ENCODE measurements at regions not wholly inside any gene's neighbourhood (a gene's known extent, or its start where the extent isn't known, plus 50 kb on each side); places are given as distances from the start of the nearest gene placed in this dataset.

DNA sequence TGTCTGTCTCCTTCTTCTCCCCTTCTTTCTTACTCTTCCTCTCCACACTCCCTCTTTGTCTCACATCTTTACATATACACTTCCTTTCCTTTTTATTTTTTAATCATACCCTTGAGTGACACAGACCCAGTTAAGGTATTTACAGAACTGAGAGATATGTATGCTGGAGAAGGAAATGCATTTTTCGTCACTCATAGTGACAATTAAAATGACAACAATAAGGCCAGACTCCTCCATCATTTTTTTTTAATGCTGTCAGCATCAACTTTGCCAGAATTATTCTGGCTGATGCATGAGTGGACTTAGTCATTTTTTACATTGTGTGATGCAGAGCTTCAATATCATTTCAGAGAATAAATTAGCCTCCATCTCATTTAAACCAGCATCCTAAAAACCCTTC, 272.9 kb downstream of the TMEM38B start:
- Histone ChIP-seq H3K9me3 (ENCODE audit: control insufficient read depth in 4 of 4, low read length in 3 of 4) (no peaks in the 10 kb centered on the region), H3K27me3 (ENCODE audit: control insufficient read depth in 4 of 4, insufficient read depth in 4 of 4, low read length in 3 of 4) (no peaks in the 10 kb centered on the region), H3K27ac (ENCODE audit: low read depth in 1 of 2, low read length in 2 of 2) (no peak overlapping the region), H3K4me1 (ENCODE audit: control insufficient read depth in 4 of 4, insufficient read depth in 4 of 4, low read length in 3 of 4) (no peaks in the 10 kb centered on the region), H3K4me3 (ENCODE audit: low read depth in 1 of 3, low read length in 3 of 3) (no peak overlapping the region), H3K36me3 (ENCODE audit: control insufficient read depth in 4 of 4, insufficient read depth in 3 of 4, low read depth in 1 of 4, low read length in 3 of 4) (no peaks in the 10 kb centered on the region), H3K9ac (ENCODE audit: low read depth in 1 of 2, low read length in 2 of 2) (no peak overlapping the region)
- DNase-seq (ENCODE audit: low spot score): no peak
- 81% methylated on average over 1 of the region's 1 CpG for WGBS
- no peak for TF ChIP-seq HNF4A (conservative IDR thresholded peaks at IDR 0.05)
- TF ChIP-seq, protein P1, sequence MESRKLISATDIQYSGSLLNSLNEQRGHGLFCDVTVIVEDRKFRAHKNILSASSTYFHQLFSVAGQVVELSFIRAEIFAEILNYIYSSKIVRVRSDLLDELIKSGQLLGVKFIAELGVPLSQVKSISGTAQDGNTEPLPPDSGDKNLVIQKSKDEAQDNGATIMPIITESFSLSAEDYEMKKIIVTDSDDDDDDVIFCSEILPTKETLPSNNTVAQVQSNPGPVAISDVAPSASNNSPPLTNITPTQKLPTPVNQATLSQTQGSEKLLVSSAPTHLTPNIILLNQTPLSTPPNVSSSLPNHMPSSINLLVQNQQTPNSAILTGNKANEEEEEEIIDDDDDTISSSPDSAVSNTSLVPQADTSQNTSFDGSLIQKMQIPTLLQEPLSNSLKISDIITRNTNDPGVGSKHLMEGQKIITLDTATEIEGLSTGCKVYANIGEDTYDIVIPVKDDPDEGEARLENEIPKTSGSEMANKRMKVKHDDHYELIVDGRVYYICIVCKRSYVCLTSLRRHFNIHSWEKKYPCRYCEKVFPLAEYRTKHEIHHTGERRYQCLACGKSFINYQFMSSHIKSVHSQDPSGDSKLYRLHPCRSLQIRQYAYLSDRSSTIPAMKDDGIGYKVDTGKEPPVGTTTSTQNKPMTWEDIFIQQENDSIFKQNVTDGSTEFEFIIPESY (IDR thresholded peaks at IDR 0.05): no peak
- TF ChIP-seq, protein P2, sequence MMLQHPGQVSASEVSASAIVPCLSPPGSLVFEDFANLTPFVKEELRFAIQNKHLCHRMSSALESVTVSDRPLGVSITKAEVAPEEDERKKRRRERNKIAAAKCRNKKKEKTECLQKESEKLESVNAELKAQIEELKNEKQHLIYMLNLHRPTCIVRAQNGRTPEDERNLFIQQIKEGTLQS (IDR thresholded peaks at IDR 0.05): no peak
- no peak for TF ChIP-seq TAF1 (conservative IDR thresholded peaks at IDR 0.05)
- TF ChIP-seq, protein P3, sequence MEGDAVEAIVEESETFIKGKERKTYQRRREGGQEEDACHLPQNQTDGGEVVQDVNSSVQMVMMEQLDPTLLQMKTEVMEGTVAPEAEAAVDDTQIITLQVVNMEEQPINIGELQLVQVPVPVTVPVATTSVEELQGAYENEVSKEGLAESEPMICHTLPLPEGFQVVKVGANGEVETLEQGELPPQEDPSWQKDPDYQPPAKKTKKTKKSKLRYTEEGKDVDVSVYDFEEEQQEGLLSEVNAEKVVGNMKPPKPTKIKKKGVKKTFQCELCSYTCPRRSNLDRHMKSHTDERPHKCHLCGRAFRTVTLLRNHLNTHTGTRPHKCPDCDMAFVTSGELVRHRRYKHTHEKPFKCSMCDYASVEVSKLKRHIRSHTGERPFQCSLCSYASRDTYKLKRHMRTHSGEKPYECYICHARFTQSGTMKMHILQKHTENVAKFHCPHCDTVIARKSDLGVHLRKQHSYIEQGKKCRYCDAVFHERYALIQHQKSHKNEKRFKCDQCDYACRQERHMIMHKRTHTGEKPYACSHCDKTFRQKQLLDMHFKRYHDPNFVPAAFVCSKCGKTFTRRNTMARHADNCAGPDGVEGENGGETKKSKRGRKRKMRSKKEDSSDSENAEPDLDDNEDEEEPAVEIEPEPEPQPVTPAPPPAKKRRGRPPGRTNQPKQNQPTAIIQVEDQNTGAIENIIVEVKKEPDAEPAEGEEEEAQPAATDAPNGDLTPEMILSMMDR (IDR thresholded peaks at IDR 0.05; ENCODE audit: low read depth, low read length, missing input control): no peak
- no peak for TF ChIP-seq FOXA2 (IDR thresholded peaks at IDR 0.05)
- no peak for TF ChIP-seq JUND (IDR thresholded peaks at IDR 0.05)
- no peak for TF ChIP-seq NR2F2 (IDR thresholded peaks at IDR 0.05)

DNA sequence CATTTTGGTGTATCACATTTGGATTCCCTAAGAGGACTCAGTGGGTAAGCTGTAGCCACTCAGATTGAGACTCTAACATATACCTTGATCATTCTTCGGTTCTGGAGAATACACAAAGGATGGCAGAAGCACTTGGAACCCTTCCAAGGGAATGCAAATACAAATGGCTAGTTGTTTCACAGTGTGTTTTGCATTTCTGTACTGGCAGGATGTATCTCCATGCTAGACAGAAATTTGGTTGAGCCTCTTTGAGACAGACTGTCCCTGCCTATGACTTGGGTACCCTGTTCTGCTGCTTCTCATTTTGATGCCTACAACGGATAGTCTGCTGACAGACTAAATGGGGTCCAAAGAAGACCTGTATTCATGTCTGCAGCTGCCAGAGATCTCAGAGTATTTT, 273.5 kb downstream of the TMEM38B start:
- no peak overlapping the region for H3K27ac ChIP-seq (ENCODE audit: low read depth in 1 of 2, low read length in 2 of 2)
- no peaks in the 10 kb centered on the region for H3K27me3 ChIP-seq (ENCODE audit: control insufficient read depth in 4 of 4, insufficient read depth in 4 of 4, low read length in 3 of 4)
- no peak overlapping the region for H3K9ac ChIP-seq (ENCODE audit: low read depth in 1 of 2, low read length in 2 of 2)
- WGBS: 73% methylated on average over 2 of the region's 2 CpGs
- H3K4me1 ChIP-seq (ENCODE audit: control insufficient read depth in 4 of 4, insufficient read depth in 4 of 4, low read length in 3 of 4): no peaks in the 10 kb centered on the region
- TF ChIP-seq YY1 (IDR thresholded peaks at IDR 0.05) (no peak), EGR1 (IDR thresholded peaks at IDR 0.05; ENCODE audit: low read depth in 2 of 2) (no peak), JUND (IDR thresholded peaks at IDR 0.05) (no peak), RAD21 (IDR thresholded peaks at IDR 0.05) (no peak), NR2F2 (IDR thresholded peaks at IDR 0.05) (no peak), TAF1 (conservative IDR thresholded peaks at IDR 0.05) (no peak), HNF4G (IDR thresholded peaks at IDR 0.05) (no peak)
- TF ChIP-seq, protein P3 (IDR thresholded peaks at IDR 0.05; ENCODE audit: low read depth, low read length, missing input control): no peak
- TF ChIP-seq, protein P4, sequence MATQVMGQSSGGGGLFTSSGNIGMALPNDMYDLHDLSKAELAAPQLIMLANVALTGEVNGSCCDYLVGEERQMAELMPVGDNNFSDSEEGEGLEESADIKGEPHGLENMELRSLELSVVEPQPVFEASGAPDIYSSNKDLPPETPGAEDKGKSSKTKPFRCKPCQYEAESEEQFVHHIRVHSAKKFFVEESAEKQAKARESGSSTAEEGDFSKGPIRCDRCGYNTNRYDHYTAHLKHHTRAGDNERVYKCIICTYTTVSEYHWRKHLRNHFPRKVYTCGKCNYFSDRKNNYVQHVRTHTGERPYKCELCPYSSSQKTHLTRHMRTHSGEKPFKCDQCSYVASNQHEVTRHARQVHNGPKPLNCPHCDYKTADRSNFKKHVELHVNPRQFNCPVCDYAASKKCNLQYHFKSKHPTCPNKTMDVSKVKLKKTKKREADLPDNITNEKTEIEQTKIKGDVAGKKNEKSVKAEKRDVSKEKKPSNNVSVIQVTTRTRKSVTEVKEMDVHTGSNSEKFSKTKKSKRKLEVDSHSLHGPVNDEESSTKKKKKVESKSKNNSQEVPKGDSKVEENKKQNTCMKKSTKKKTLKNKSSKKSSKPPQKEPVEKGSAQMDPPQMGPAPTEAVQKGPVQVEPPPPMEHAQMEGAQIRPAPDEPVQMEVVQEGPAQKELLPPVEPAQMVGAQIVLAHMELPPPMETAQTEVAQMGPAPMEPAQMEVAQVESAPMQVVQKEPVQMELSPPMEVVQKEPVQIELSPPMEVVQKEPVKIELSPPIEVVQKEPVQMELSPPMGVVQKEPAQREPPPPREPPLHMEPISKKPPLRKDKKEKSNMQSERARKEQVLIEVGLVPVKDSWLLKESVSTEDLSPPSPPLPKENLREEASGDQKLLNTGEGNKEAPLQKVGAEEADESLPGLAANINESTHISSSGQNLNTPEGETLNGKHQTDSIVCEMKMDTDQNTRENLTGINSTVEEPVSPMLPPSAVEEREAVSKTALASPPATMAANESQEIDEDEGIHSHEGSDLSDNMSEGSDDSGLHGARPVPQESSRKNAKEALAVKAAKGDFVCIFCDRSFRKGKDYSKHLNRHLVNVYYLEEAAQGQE (IDR thresholded peaks at IDR 0.05): no peak
- TF ChIP-seq, protein P1 (IDR thresholded peaks at IDR 0.05): no peak
- TF ChIP-seq, protein P5, sequence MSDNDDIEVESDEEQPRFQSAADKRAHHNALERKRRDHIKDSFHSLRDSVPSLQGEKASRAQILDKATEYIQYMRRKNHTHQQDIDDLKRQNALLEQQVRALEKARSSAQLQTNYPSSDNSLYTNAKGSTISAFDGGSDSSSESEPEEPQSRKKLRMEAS (IDR thresholded peaks at IDR 0.05): no peak
- no peak overlapping the region for H3K4me3 ChIP-seq (ENCODE audit: low read depth in 1 of 3, low read length in 3 of 3)
- DNase-seq (ENCODE audit: low spot score): no peak
- no peaks in the 10 kb centered on the region for H3K36me3 ChIP-seq (ENCODE audit: control insufficient read depth in 4 of 4, insufficient read depth in 3 of 4, low read depth in 1 of 4, low read length in 3 of 4)
- no peaks in the 10 kb centered on the region for H3K9me3 ChIP-seq (ENCODE audit: control insufficient read depth in 4 of 4, low read length in 3 of 4)

All from liver (tissue), 8 donors.